SK-N-SH treated with all-trans-retinoic acid at 6 μM for 48 hours (cell line): ENCODE measurements at regions not wholly inside any gene's neighbourhood (a gene's known extent, or its start where the extent isn't known, plus 50 kb on each side); places are given as distances from the start of the nearest gene placed in this dataset.

Experiments
- ATAC-seq: fragments of 200-7000 bp; cut with Tn5 transposase; 3 replicates; pipeline ENCODE4 v1.9.1; 2020; ENCODE audit warnings: mild to moderate bottlenecking, moderate library complexity
- ARNTL ChIP-seq: fragments of 450-650 bp; formaldehyde crosslinking; IDR thresholded peaks from 2 replicates; pipeline ENCODE4 v1.5.0; 2020; ENCODE audit warnings: low read depth, mild to moderate bottlenecking, moderate library complexity, borderline replicate concordance
- BACH2 ChIP-seq: fragments of 250-450 bp; sonication (Bioruptor Pico); IDR thresholded peaks from 2 replicates; pipeline ENCODE4 v1.9.0; 2021; ENCODE audit warnings: mild to moderate bottlenecking, borderline replicate concordance
- CSDC2 ChIP-seq: fragments of 250-450 bp; sonication (Bioruptor Pico); IDR thresholded peaks from 2 replicates; pipeline ENCODE4 v1.5.0; 2020; ENCODE audit warnings: mild to moderate bottlenecking, moderate library complexity
- ESRRG ChIP-seq: fragments of 250-450 bp; sonication (Bioruptor Pico); IDR thresholded peaks from 2 replicates; pipeline ENCODE4 v1.6.1; 2021; ENCODE audit warnings: mild to moderate bottlenecking
- ISL1 ChIP-seq: fragments of 250-450 bp; sonication (Bioruptor Pico); IDR thresholded peaks from 2 replicates; pipeline ENCODE4 v2.1.2; 2022; ENCODE audit warnings: mild to moderate bottlenecking, moderate library complexity
- PPARA ChIP-seq: fragments of 250-450 bp; sonication (Bioruptor Pico); IDR thresholded peaks from 2 replicates; pipeline ENCODE4 v1.5.0; 2020; ENCODE audit warnings: mild to moderate bottlenecking, borderline replicate concordance
- RARB ChIP-seq: fragments of 250-450 bp; sonication (Bioruptor Pico); IDR thresholded peaks from 2 replicates; pipeline ENCODE4 v1.8.0; 2021; ENCODE audit warnings: mild to moderate bottlenecking, moderate library complexity
- SNAI2 ChIP-seq: fragments of 250-450 bp; sonication (Bioruptor Pico); IDR thresholded peaks from 2 replicates; pipeline ENCODE4 v1.5.0; 2020; ENCODE audit warnings: mild to moderate bottlenecking, moderate library complexity
- TCF4 ChIP-seq: fragments of 250-450 bp; sonication (Bioruptor Pico); IDR thresholded peaks from 2 replicates; pipeline ENCODE4 v1.8.0; 2021; ENCODE audit warnings: mild to moderate bottlenecking, moderate library complexity, borderline replicate concordance
- TOX ChIP-seq: fragments of 250-450 bp; sonication (Bioruptor Pico); IDR thresholded peaks from 2 replicates; pipeline ENCODE4 v1.8.0; 2021; ENCODE audit warnings: mild to moderate bottlenecking, moderate library complexity, borderline replicate concordance
- ZC3H10 ChIP-seq: fragments of 250-450 bp; sonication (Bioruptor Pico); IDR thresholded peaks from 2 replicates; pipeline ENCODE4 v1.5.1; 2021; ENCODE audit warnings: mild to moderate bottlenecking, moderate library complexity
- ZFP3 ChIP-seq: fragments of 250-450 bp; sonication (Bioruptor Pico); IDR thresholded peaks from 2 replicates; pipeline ENCODE4 v1.5.0; 2020; ENCODE audit warnings: mild to moderate bottlenecking, moderate library complexity
- ZFP30 ChIP-seq: fragments of 450-650 bp; formaldehyde crosslinking; IDR thresholded peaks from 2 replicates; pipeline ENCODE4 v1.5.0; 2022; ENCODE audit warnings: mild to moderate bottlenecking, moderate library complexity
- ZNF565 ChIP-seq: fragments of 450-650 bp; formaldehyde crosslinking; conservative IDR thresholded peaks from 2 replicates; pipeline ENCODE4 v1.5.0; 2020; ENCODE audit warnings: low read depth, mild to moderate bottlenecking, moderate library complexity
- ZNF70 ChIP-seq: fragments of 450-650 bp; formaldehyde crosslinking; IDR thresholded peaks from 2 replicates; pipeline ENCODE4 v1.5.0; 2020; ENCODE audit warnings: mild to moderate bottlenecking, moderate library complexity
- ZNF8 ChIP-seq: fragments of 450-650 bp; formaldehyde crosslinking; IDR thresholded peaks from 2 replicates; pipeline ENCODE4 v1.5.0; 2020; ENCODE audit warnings: mild to moderate bottlenecking, moderate library complexity
- TF ChIP-seq, protein P1 (sequence below): fragments of 250-450 bp; sonication (Bioruptor Pico); IDR thresholded peaks from 2 replicates; pipeline ENCODE4 v1.5.1; 2021; ENCODE audit warnings: mild to moderate bottlenecking, moderate library complexity
- TF ChIP-seq, protein P2 (sequence below): fragments of 250-450 bp; sonication (Bioruptor Pico); IDR thresholded peaks from 2 replicates; pipeline ENCODE4 v1.5.1; 2020; ENCODE audit warnings: low read depth, mild to moderate bottlenecking, moderate library complexity
- TF ChIP-seq, protein P3 (sequence below): fragments of 250-450 bp; sonication (Bioruptor Pico); IDR thresholded peaks from 2 replicates; pipeline ENCODE4 v1.5.0; 2020; ENCODE audit warnings: mild to moderate bottlenecking, moderate library complexity
- TF ChIP-seq, protein P4 (sequence below): fragments of 250-450 bp; sonication (Bioruptor Pico); IDR thresholded peaks from 2 replicates; pipeline ENCODE4 v1.8.0; 2020; ENCODE audit warnings: mild to moderate bottlenecking, moderate library complexity, borderline replicate concordance
- TF ChIP-seq, protein P5 (sequence below): fragments of 250-450 bp; sonication (Bioruptor Pico); IDR thresholded peaks from 2 replicates; pipeline ENCODE4 v1.8.0; 2021; ENCODE audit warnings: low read depth, mild to moderate bottlenecking, moderate library complexity, borderline replicate concordance

DNA sequence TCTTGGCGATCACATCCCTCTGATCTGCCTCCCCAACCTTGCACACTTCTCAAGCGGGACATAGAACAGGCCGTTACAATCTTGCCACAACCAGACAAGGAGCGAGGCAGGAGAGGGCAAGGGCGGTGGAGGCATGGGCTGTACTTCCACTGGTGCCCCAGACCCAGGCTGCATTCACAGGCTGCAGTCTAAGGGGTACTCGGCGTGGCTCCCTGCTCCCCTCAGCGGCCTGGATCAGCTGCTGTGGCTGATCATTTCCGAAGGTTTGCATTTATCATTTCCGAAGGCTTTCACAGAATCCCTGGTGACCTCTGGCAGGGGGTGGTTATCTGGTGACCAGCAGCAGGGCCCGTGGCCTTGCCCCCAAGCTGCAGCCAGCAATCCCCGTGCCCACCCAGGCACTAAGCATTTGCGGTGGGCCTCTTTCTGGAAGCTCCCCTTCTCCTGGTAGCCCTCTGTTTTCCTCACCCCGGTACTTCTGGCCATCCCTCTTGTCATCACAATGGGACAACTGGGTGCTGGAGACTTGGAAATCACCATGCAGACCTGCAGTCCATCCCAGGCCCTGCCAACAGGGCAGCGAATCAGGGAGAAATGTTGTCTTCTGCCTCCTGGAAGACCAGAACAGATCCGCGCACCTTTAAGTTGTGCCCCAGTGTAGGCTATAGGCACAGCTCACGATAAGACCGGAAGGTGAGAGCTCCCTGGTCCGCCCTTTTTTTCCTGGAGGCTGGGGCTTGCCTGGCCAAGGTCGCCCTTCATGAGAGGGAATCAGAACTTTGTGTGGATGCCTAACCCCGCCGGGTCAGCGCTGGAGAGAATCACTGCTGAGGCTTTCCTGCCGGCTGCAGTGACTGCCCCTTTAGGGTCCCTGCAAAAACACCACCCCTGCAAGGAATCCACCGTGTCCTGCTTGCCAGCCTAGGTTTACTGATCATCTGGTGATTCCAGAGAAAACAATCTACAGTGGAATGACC is 1739.1 kb downstream of the TP53TG3F start:
- TF ChIP-seq TOX = no peak
- TF ChIP-seq ZC3H10 = no peak
- TF ChIP-seq ZNF565 (CRISPR knock-in tag) = no peak
- TF ChIP-seq ESRRG (CRISPR knock-in tag) = no peak
- TF ChIP-seq, protein P1, sequence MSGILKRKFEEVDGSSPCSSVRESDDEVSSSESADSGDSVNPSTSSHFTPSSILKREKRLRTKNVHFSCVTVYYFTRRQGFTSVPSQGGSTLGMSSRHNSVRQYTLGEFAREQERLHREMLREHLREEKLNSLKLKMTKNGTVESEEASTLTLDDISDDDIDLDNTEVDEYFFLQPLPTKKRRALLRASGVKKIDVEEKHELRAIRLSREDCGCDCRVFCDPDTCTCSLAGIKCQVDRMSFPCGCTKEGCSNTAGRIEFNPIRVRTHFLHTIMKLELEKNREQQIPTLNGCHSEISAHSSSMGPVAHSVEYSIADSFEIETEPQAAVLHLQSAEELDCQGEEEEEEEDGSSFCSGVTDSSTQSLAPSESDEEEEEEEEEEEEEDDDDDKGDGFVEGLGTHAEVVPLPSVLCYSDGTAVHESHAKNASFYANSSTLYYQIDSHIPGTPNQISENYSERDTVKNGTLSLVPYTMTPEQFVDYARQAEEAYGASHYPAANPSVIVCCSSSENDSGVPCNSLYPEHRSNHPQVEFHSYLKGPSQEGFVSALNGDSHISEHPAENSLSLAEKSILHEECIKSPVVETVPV (CRISPR knock-in tag) = no peak
- no peak for TF ChIP-seq CSDC2 (CRISPR knock-in tag)
- no peak for TF ChIP-seq RARB
- no peak for TF ChIP-seq ZNF8 (CRISPR knock-in tag)
- TF ChIP-seq ZFP30 (CRISPR knock-in tag) = no peak
- no peak for TF ChIP-seq BACH2
- no peak for TF ChIP-seq ZNF70 (CRISPR knock-in tag)
- no peak for ATAC-seq

DNA sequence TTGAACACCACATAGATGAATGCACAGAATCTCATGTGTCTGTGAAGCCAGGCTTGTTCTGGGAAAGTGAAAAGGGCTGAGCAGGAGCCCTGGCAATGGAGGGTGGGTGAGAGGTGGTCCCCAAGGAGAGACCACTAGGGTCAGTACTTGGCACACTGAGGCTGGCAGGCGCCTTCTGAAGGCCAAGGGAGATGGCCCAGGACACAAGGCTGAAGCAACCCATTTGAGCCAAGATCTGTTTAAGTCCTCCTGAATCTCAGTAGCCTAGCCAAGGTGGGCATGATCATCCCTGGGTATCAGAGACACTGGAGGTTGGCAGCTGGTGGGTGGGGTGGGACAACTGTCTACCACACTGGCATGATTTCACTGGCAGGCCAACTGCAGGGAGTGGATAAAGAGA is 1741.2 kb downstream of the TP53TG3F start:
- no peak for ATAC-seq
- TF ChIP-seq ZC3H10 (no peak), SNAI2 (CRISPR knock-in tag) (no peak), ZFP3 (CRISPR knock-in tag) (no peak), ZNF565 (CRISPR knock-in tag) (no peak), TOX (no peak), TCF4 (no peak)
- TF ChIP-seq, protein P2, sequence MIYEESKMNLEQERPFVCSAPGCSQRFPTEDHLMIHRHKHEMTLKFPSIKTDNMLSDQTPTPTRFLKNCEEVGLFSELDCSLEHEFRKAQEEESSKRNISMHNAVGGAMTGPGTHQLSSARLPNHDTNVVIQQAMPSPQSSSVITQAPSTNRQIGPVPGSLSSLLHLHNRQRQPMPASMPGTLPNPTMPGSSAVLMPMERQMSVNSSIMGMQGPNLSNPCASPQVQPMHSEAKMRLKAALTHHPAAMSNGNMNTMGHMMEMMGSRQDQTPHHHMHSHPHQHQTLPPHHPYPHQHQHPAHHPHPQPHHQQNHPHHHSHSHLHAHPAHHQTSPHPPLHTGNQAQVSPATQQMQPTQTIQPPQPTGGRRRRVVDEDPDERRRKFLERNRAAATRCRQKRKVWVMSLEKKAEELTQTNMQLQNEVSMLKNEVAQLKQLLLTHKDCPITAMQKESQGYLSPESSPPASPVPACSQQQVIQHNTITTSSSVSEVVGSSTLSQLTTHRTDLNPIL (CRISPR knock-in tag) = no peak
- TF ChIP-seq, protein P3, sequence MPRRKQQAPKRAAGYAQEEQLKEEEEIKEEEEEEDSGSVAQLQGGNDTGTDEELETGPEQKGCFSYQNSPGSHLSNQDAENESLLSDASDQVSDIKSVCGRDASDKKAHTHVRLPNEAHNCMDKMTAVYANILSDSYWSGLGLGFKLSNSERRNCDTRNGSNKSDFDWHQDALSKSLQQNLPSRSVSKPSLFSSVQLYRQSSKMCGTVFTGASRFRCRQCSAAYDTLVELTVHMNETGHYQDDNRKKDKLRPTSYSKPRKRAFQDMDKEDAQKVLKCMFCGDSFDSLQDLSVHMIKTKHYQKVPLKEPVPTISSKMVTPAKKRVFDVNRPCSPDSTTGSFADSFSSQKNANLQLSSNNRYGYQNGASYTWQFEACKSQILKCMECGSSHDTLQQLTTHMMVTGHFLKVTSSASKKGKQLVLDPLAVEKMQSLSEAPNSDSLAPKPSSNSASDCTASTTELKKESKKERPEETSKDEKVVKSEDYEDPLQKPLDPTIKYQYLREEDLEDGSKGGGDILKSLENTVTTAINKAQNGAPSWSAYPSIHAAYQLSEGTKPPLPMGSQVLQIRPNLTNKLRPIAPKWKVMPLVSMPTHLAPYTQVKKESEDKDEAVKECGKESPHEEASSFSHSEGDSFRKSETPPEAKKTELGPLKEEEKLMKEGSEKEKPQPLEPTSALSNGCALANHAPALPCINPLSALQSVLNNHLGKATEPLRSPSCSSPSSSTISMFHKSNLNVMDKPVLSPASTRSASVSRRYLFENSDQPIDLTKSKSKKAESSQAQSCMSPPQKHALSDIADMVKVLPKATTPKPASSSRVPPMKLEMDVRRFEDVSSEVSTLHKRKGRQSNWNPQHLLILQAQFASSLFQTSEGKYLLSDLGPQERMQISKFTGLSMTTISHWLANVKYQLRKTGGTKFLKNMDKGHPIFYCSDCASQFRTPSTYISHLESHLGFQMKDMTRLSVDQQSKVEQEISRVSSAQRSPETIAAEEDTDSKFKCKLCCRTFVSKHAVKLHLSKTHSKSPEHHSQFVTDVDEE (CRISPR knock-in tag) = no peak

DNA sequence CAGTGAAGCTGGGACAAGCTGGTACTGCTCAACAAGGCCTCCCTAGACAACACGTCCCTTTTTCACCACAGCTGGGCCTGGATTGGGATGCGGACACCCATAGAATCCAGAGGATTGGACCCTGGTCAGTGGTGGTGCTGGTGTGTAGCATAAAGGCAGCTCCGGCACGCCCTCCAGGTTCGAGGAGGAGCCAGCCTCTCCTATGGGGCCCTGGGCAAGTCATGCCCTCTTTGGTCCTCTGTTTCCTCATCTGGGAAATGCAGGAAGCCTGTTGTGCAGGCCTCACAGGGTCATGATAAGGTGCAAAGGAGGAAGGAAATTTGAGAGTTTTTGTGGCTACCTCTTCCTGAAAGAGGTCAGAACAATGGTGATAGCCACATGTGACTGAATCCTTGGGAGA is 1741.7 kb downstream of the TP53TG3F start:
- ATAC-seq = no peak
- no peak for TF ChIP-seq RARB
- TF ChIP-seq TCF4 = no peak
- TF ChIP-seq, protein P1 (CRISPR knock-in tag) = no peak
- no peak for TF ChIP-seq ESRRG (CRISPR knock-in tag)
- no peak for TF ChIP-seq ISL1 (CRISPR knock-in tag)
- TF ChIP-seq ZNF8 (CRISPR knock-in tag) = no peak
- no peak for TF ChIP-seq TOX
- TF ChIP-seq, protein P2 (CRISPR knock-in tag) = no peak
- no peak for TF ChIP-seq ARNTL (CRISPR knock-in tag)
- TF ChIP-seq, protein P4, sequence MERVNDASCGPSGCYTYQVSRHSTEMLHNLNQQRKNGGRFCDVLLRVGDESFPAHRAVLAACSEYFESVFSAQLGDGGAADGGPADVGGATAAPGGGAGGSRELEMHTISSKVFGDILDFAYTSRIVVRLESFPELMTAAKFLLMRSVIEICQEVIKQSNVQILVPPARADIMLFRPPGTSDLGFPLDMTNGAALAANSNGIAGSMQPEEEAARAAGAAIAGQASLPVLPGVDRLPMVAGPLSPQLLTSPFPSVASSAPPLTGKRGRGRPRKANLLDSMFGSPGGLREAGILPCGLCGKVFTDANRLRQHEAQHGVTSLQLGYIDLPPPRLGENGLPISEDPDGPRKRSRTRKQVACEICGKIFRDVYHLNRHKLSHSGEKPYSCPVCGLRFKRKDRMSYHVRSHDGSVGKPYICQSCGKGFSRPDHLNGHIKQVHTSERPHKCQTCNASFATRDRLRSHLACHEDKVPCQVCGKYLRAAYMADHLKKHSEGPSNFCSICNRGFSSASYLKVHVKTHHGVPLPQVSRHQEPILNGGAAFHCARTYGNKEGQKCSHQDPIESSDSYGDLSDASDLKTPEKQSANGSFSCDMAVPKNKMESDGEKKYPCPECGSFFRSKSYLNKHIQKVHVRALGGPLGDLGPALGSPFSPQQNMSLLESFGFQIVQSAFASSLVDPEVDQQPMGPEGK (CRISPR knock-in tag) = no peak
- TF ChIP-seq, protein P5, sequence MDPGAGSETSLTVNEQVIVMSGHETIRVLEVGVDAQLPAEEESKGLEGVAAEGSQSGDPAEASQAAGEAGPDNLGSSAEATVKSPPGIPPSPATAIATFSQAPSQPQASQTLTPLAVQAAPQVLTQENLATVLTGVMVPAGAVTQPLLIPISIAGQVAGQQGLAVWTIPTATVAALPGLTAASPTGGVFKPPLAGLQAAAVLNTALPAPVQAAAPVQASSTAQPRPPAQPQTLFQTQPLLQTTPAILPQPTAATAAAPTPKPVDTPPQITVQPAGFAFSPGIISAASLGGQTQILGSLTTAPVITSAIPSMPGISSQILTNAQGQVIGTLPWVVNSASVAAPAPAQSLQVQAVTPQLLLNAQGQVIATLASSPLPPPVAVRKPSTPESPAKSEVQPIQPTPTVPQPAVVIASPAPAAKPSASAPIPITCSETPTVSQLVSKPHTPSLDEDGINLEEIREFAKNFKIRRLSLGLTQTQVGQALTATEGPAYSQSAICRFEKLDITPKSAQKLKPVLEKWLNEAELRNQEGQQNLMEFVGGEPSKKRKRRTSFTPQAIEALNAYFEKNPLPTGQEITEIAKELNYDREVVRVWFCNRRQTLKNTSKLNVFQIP (CRISPR knock-in tag) = no peak
- no peak for TF ChIP-seq PPARA
- no peak for TF ChIP-seq ZNF70 (CRISPR knock-in tag)
- no peak for TF ChIP-seq ZFP30 (CRISPR knock-in tag)
- TF ChIP-seq, protein P3 (CRISPR knock-in tag) = no peak
- TF ChIP-seq, all 23 proteins: peak for 0
